ENCODE measurements at regions not wholly inside any gene's neighbourhood (a gene's known extent, or its start where the extent isn't known, plus 50 kb on each side); places are given as distances from the start of the nearest gene placed in this dataset.
"Not testable (repeated sequence)": the region's sequence is repeated elsewhere in the genome, so short reads cannot be mapped to it uniquely, and the experiment has no call there.

GRCh38 chr4:101696276-101697010, 94.1 kb upstream of the BANK1 start:
- H3K4me3 ChIP-seq (ENCODE audit: low read depth, low read length), result no peak overlapping the region
- DNase-seq (ENCODE audit: low read depth, low spot score), result no peak
- no peak for TF ChIP-seq CTCF (IDR thresholded peaks at IDR 0.05; ENCODE audit: low read depth, low read length)
- in situ Hi-C loops (cut with HindIII; ENCODE audit: low sequenced_read_pairs), result no loop called here

GRCh38 chr4:101695176-101695575, 95.4 kb upstream of the BANK1 start:
- no peak for TF ChIP-seq CTCF (IDR thresholded peaks at IDR 0.05; ENCODE audit: low read depth, low read length)
- H3K4me3 ChIP-seq (ENCODE audit: low read depth, low read length), result no peak overlapping the region
- peak; percentile 30 for DNase-seq (ENCODE audit: low read depth, low spot score)
- in situ Hi-C loops (cut with HindIII; ENCODE audit: low sequenced_read_pairs), result no loop called here

GRCh38 chr4:101694403-101694802, 96.1 kb upstream of the BANK1 start:
- in situ Hi-C loops (cut with HindIII; ENCODE audit: low sequenced_read_pairs); DNase-seq (ENCODE audit: low read depth, low spot score); H3K4me3 ChIP-seq (ENCODE audit: low read depth, low read length): not testable (repeated sequence)

- no peak for TF ChIP-seq CTCF (IDR thresholded peaks at IDR 0.05; ENCODE audit: low read depth, low read length)
- no peak for DNase-seq (ENCODE audit: low read depth, low spot score)
- no peak overlapping the region for H3K4me3 ChIP-seq (ENCODE audit: low read depth, low read length)
- in situ Hi-C loops (cut with HindIII; ENCODE audit: low sequenced_read_pairs), result no loop called here
Observed at GRCh38 chr4:101693842-101694398, 96.6 kb upstream of the BANK1 start.

- DNase-seq (ENCODE audit: low read depth, low spot score), result no peak
- H3K4me3 ChIP-seq (ENCODE audit: low read depth, low read length), result no peak overlapping the region
- TF ChIP-seq CTCF (IDR thresholded peaks at IDR 0.05; ENCODE audit: low read depth, low read length), result no peak
- in situ Hi-C loops (cut with HindIII; ENCODE audit: low sequenced_read_pairs), result no loop called here
Observed at GRCh38 chr4:101689220-101689619, 101.3 kb upstream of the BANK1 start.

GRCh38 chr4:101685126-101685525, 105.4 kb upstream of the BANK1 start:
- in situ Hi-C loops (cut with HindIII; ENCODE audit: low sequenced_read_pairs), result no loop called here
- TF ChIP-seq CTCF (IDR thresholded peaks at IDR 0.05; ENCODE audit: low read depth, low read length), result no peak
- no peak for DNase-seq (ENCODE audit: low read depth, low spot score)
- H3K4me3 ChIP-seq (ENCODE audit: low read depth, low read length), result no peak overlapping the region

- in situ Hi-C loops (cut with HindIII; ENCODE audit: low sequenced_read_pairs), result no loop called here
- H3K4me3 ChIP-seq (ENCODE audit: low read depth, low read length), result no peak overlapping the region
- TF ChIP-seq CTCF (IDR thresholded peaks at IDR 0.05; ENCODE audit: low read depth, low read length), result no peak
- no peak for DNase-seq (ENCODE audit: low read depth, low spot score)
Observed at GRCh38 chr4:101682946-101683345, 107.6 kb upstream of the BANK1 start.

Measured in astrocyte of the spinal cord (primary cell).